ENCODE measurements at regions not wholly inside any gene's neighbourhood (a gene's known extent, or its start where the extent isn't known, plus 50 kb on each side); places are given as distances from the start of the nearest gene placed in this dataset.

DNA sequence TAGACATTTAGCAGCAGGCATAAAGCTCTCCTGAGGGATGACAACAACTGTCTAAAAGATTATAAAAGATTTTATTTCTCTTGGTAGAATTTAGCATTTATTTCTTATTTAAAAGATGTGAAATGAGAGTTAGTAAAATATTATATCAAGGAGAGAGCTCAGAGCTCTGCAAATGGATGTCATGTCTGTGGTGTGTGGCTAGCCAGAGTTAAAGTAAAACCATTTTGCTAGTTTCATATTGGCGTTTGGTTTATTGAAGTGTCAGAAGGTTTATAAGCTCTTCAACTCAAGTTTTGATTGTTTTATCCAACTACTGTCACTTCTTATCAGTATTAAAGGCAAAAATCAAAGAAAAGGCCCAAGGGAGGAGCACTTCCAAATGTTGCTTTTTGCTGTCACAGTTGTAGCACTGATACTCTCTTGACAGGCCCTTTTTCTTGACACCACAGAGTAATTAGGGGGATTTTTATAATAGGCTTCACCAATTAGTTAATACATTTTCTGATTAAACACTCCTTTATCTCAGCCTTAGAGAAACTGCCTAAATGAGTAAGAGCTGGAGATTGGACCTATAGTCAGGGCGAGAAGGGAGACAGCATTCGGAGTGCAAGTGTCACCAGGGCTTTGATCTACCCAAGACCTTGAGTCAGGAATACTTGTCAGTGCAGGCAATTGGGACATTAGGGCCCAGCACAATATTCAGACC, 233.9 kb downstream of the PTBP2 start:
- in situ Hi-C loops (cut with HindIII; ENCODE audit: low pct_ligation_motif_present, low pct_unique_long_range_greater_than_20kb, low sequenced_read_pairs) = no loop called here
- DNase-seq = no peak

DNA sequence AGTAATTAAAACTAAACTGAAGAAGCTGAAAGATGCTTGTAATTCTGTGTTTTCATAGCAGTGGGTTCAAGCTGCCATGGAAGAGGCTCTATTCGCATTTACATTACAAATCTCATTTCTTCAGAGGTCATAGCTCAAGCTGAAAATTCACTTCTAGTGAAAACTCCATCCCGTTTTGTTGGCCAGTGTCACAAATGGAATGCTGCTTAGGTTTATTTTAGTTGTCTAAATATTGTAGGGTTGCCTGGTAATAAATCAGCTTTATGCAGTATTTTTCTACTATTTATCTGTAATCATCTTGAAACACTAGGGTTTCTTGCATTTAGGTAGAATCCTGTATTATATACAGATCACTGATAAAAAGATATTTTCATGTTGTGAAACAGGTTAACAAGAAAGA, 240.6 kb downstream of the PTBP2 start:
- no peak for DNase-seq
- in situ Hi-C loops (cut with HindIII; ENCODE audit: low pct_ligation_motif_present, low pct_unique_long_range_greater_than_20kb, low sequenced_read_pairs) = no loop called here

DNA sequence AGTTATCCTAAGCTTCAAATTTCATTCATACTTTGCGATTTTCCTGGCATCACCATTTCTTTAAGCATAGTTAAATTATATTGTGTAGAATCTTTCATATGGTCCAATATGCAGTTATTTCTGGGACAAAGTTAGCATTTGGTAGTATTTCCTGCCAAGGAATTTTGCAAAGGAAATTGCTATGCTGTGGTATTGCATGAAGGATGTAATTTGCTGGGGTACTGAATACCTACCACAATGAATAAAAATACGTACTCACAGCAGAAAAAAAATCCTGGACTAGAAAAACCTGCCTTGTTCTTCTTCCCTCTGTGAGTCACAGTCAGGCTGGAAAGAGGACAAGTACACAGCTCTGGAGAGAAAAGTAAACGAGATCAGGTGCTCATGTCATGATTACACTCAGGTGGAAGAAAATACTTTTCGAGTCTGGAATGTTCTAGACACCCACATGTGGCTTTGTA, 241.2 kb downstream of the PTBP2 start:
- DNase-seq = no peak
- in situ Hi-C loops (cut with HindIII; ENCODE audit: low pct_ligation_motif_present, low pct_unique_long_range_greater_than_20kb, low sequenced_read_pairs) = no loop called here

DNA sequence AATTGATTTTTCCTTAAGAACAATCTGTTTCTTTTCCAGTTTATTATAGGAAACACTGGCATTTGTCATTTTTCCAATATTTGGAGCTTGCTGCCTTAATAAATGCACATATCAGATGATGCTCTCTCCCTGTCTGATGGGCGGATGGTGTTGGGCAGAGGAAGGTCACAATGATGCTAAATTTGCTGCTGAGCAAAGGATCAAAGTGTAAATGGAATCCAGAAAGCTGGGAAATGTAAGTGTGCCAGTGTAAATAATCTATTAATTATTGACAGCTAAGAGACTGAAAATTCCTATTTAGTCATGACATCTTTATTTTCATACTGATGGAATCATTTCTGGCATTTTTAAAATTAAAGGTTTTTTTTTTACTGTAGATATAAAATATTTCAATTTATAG, 243.2 kb downstream of the PTBP2 start:
- in situ Hi-C loops (cut with HindIII; ENCODE audit: low pct_ligation_motif_present, low pct_unique_long_range_greater_than_20kb, low sequenced_read_pairs) = no loop called here
- no peak for DNase-seq

DNA sequence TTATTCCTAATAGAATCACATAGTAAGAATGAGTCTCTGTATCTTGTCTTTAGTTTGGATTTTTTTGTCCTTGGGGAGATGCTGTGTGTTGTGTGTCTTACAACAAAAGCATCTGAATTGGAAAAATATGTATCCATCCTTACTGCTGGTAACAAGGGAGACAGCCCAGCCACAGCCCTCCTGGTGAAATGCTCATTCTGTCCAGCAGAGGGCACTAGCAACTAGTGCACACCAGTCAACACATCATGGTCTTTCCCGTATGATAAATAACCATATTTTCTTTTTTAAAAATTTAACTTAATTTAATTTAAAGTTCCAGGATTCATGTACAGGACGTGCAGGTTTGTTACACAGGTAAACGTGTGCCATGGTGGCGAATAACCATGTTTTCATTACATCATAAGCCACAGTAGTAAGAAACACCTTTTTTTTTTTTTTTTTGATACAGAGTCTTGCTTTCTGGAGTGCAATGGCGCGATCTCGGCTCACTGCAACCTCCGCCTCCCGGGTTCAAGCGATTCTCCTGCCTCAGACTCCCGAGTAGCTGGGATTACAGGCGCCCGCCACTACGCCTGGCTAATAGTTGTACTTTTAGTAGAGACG, 245.1 kb downstream of the PTBP2 start:
- in situ Hi-C loops (cut with HindIII; ENCODE audit: low pct_ligation_motif_present, low pct_unique_long_range_greater_than_20kb, low sequenced_read_pairs) = no loop called here
- DNase-seq = peak; percentile 71

DNA sequence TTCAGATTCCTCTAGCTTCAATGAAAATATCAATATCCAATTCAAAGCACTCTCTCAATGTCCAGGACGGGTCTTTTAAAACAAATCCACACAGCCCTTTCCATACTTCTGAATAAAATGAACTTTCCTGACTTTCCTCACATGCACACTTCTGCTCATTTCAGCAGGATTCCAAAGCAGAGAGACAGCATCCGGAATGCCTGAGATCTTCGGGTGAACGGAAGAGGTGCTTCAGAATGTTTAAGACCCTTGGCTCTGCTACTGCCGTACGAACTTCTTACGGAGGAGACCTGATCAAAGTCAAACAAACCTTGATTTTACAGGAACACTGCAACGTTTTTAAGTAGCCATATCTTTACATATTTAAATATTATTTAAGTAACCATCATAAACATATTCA, 245.7 kb downstream of the PTBP2 start:
- DNase-seq = no peak
- in situ Hi-C loops (cut with HindIII; ENCODE audit: low pct_ligation_motif_present, low pct_unique_long_range_greater_than_20kb, low sequenced_read_pairs) = no loop called here

DNA sequence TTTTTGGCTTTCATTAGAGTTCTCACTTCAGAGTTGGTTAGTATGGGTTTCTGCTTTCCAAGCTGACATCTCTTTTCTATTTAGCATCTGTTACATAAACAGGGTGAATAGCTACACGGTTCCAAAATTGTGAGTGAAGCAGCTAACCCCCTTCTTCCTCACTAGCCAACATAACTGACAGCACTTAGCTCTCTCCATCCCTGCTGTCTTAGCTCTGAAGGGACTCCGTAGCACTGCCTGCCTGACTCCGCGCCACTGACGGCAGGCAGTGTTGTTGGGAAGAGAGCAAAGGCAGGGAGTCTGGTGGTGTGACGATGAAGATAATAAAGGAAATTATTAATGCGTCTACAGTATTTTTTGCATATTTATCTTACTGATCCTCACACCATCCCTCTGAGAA, 247.0 kb downstream of the PTBP2 start:
- DNase-seq = no peak
- in situ Hi-C loops (cut with HindIII; ENCODE audit: low pct_ligation_motif_present, low pct_unique_long_range_greater_than_20kb, low sequenced_read_pairs) = no loop called here

DNA sequence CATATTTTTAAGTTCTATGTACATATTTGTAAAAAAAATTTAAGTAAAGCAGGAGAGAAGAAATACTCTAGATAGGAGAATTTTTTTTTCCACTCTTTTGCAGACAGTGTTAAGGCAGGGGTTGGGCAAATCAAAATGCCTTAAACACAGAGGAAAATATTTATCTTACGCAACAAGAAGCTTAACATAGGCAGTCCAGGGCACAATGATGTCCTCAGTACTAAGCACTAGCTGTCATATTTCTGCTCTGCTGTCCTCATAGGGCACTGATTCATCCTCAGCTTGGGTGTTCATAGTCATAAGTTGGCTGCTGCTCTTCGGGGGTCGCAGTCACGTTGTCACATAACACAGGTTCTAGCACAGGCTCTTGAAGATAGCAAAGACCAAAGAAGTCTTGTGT, 247.4 kb downstream of the PTBP2 start:
- in situ Hi-C loops (cut with HindIII; ENCODE audit: low pct_ligation_motif_present, low pct_unique_long_range_greater_than_20kb, low sequenced_read_pairs) = no loop called here
- no peak for DNase-seq

DNA sequence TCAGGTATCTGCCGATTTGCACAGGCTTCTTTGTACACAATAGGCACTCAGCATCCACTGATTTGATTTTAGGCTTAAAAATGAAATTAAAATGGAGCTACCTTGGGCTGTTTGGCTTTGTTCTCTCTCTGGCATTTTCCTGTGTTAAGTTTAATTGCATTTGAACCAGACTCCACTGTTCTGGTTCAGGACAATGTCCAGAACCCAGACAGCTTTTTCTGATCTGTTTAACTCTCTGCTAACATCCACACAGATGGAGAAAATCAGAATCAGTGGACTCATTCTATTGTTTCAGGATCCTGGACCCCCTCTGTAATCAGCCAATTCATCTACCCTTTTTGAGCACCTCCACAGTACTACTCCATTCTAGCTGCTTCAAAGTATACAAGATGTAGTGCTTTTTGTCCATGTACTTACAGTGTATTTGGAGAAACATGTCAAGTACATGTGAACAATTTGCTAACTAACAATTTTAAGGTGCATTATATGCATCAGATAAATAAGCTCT, 248.1 kb downstream of the PTBP2 start:
- no peak for DNase-seq
- in situ Hi-C loops (cut with HindIII; ENCODE audit: low pct_ligation_motif_present, low pct_unique_long_range_greater_than_20kb, low sequenced_read_pairs) = no loop called here

DNA sequence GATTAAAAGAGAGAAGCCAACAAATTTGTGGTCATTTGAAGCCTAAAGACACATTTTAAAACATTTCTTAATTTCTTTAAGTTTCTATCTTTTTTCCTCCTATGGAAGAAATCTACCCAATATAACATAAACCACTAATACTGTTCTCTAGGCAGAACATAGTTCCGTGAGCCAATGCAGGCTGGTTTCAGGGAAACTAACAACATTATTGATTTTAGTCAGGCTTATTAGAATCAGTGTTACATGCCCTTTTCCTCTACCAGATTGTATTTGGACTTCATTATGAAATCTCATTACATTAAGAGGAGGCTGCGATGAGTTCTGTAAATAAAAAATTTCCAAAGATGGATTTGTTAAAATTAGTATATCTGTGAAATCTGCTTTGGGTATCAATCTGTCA, 249.9 kb downstream of the PTBP2 start:
- no peak for DNase-seq
- in situ Hi-C loops (cut with HindIII; ENCODE audit: low pct_ligation_motif_present, low pct_unique_long_range_greater_than_20kb, low sequenced_read_pairs) = no loop called here

DNA sequence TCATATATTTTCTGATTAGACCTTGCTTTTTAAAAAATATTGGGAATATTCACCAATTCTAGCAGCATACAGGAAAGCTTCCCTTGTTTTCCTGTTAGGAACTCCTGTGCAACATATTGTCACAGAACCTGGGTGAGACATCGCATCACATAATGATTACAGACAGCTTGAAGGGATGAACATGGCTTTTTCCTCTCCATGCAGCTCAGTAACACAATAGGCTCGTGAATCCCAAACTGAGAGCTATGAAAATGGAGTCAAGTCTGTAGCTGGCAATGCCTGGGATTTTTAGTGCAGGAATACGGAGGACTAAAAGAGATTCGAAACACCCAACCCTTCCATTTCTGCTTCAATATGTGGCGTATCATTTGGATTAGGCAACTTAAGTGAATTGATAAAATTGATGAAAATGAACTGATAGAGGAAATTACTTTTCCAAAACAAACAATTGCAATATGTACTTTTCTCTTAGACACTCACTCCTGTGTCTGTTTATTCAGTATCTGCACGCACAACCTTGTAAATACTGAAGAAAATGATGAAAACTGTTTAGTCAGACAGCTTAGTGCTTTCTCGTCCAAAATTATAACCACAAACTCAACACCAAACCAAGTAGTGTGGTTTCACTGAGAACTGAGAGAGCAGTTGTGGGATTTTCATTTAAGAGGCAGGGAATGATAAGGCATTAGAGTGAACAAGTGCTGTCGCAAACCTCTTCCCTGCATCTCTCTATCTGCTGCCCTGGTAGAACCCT, 250.4 kb downstream of the PTBP2 start:
- no peak for DNase-seq
- in situ Hi-C loops (cut with HindIII; ENCODE audit: low pct_ligation_motif_present, low pct_unique_long_range_greater_than_20kb, low sequenced_read_pairs) = no loop called here

DNA sequence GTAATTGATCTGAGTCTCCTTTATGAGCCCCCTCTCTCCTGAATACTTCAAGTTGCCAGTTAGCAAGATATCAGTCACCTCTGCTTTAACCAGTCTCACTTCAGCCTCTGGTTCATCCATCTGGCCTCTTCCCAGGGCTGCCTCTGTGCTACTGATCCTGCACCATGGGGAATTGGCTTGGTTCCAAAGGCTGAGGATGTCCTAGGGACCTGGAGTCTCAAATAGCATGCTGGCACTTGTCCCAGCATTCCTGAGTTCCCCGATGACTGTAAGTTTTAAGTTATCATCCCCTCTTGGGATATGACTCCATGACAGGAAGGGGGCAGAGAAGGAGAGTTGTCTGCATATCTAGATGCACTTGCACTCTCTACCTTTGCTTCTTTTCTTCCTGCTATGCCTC, 252.0 kb downstream of the PTBP2 start:
- in situ Hi-C loops (cut with HindIII; ENCODE audit: low pct_ligation_motif_present, low pct_unique_long_range_greater_than_20kb, low sequenced_read_pairs) = no loop called here
- DNase-seq = no peak

DNA sequence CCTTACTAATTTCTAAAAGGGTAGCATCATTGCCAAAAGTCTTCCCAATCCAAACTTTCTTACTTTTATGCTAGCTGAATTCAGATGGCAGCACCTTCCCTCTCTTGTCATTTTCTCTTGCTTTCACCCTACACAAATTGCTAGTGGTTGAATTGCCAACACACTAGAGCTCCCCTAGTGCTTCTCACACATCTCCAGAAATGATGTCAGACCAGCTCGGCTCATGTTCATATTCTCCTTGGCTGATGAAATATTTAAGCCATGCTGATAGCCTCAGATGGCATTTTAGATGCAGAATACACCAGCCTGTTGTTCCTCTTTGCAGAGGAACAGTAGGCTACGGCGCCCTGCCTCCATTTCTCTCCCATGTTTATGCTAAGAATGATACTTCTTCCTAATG, 256.9 kb downstream of the PTBP2 start:
- in situ Hi-C loops (cut with HindIII; ENCODE audit: low pct_ligation_motif_present, low pct_unique_long_range_greater_than_20kb, low sequenced_read_pairs) = no loop called here
- no peak for DNase-seq

DNA sequence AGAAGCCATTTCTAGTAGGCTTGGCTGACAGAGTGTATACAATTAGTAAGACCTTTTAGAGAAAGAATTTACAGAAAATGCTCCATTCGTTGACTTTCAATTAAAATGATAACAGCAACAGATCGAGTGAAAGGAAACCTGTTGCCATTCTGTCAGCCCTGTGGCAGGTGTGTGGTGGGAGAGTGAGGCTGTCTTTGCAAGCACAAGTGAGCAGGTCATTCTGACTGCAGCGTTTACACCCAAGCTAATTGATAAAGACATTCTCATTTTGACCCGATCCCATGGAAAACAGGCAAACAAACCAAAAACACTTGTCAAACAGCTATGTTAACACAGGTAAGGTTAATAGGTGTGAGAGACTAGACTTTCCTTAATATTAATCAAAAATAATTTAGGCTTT, 257.3 kb downstream of the PTBP2 start:
- DNase-seq = no peak
- in situ Hi-C loops (cut with HindIII; ENCODE audit: low pct_ligation_motif_present, low pct_unique_long_range_greater_than_20kb, low sequenced_read_pairs) = no loop called here

DNA sequence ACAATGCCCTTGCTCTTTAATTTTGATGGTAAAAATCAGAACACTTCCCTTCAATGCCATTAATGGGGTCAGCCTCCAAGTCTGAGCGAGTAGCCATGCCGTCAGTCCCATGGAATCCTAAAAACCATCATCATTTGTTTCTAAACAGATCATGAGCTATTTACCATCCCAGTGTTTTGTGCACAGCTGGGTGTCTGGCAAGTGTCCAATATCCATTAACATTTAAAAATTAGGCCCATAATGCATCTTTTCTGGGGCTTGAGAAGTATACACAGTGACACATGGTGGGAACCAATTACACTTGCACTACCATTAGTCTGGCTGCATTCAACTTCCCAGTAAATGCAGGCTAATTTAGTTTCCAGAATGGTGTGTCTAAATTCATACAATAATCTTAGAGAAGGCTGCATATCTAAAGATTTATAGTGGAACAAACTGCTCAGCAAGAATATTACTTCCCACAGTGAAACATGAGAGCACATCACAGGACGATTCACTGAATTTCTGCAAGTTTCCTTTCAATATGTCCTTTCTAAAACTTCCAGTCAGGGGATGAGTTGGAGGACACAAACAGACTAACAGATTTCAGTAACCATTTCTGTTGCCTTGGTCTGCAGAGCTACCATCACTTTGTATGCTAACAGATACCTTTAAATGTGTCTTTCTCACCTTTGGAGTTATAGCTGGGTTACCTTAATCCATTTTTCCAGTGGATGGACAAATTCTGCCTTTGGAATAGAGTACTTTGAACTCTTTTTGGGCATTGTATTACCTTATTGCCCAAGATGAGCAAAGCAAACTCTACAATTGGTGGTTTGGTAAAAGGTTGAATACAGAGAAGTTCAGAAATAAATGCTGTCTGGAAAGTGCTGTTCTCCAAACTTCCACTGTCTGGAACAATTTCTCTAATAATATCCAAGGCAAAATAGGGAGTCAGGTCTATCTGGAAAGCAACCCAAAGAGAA, 258.0 kb downstream of the PTBP2 start:
- in situ Hi-C loops (cut with HindIII; ENCODE audit: low pct_ligation_motif_present, low pct_unique_long_range_greater_than_20kb, low sequenced_read_pairs) = no loop called here
- no peak for DNase-seq

DNA sequence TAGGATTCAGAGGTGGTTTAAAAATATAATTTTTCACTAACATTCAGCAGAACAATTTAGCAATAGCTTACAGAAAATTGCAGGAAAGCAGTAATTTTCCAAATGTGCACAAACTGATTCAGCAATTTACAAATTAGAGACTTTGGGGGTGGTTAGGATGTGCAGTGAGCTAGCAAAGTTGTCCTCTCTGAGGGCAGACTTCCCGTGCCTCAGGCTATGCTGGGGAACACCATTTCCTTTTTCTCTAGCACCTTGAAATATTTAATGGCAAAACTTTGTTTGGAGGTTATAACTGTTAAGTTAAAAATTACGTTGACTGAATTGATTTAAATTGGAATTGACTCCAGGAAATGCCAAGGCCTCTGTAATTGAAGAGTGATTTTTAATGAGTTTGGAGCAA, 258.9 kb downstream of the PTBP2 start:
- no peak for DNase-seq
- in situ Hi-C loops (cut with HindIII; ENCODE audit: low pct_ligation_motif_present, low pct_unique_long_range_greater_than_20kb, low sequenced_read_pairs) = no loop called here

DNA sequence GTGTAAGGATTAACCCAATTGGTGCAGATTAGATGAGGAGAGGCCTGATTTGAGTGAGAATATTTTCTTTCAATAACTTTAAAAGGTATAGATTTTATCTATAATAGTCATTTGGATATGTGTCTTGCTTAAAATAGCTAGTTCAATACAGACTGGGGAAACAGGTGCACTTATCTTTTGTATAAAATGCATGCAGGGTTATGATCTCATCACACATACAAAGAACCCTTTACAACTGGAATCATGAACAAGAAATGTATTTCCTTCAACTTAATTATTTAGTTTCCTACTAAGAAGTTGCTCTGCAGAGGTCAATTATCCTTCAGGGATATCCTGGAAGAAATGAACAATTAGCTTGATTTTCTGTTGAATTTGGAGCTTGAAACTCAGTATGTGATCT, 259.6 kb downstream of the PTBP2 start:
- in situ Hi-C loops (cut with HindIII; ENCODE audit: low pct_ligation_motif_present, low pct_unique_long_range_greater_than_20kb, low sequenced_read_pairs) = no loop called here
- DNase-seq = no peak

DNA sequence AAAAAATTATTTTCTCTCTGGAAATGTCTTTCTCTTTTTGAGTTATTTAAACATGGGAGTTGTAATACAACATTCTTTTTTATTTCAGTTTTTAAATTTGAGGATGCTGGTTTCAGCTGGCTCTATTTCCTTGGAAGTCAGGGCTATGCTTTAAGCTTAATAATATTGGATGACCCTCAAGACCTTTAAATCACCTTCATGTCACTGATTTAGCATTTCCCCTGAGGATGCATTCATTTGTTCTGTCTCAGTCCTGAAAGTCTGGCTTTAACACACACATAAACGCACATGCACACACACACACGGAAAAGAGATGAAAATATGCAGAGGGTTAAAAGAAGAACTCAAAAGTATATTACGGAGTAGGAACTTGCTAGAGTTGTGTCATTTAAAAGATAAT, 260.5 kb downstream of the PTBP2 start:
- no peak for DNase-seq
- in situ Hi-C loops (cut with HindIII; ENCODE audit: low pct_ligation_motif_present, low pct_unique_long_range_greater_than_20kb, low sequenced_read_pairs) = no loop called here

DNA sequence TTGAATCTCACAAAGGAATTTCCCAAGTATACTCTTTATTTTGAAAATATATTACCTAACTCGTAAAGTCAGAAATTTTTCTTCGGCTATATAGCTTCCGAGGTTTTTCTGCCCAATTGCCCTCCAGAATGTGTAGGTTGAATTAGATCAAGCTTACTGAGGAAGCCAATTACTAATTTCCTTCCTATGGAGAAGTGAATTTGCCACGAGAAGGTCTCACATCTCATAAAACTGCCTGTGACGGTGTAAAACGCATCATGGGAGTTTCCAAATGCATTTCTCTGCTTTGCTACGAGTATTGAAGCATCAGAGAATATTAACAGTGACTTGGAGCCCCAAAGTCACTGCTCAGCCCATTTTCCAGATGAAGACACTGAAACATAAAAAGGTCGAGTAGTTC, 262.3 kb downstream of the PTBP2 start:
- in situ Hi-C loops (cut with HindIII; ENCODE audit: low pct_ligation_motif_present, low pct_unique_long_range_greater_than_20kb, low sequenced_read_pairs) = no loop called here
- DNase-seq = no peak
